Suprapubic skin (tissue), 4 donors: ENCODE measurements at regions not wholly inside any gene's neighbourhood (a gene's known extent, or its start where the extent isn't known, plus 50 kb on each side); places are given as distances from the start of the nearest gene placed in this dataset.
"Not testable (repeated sequence)": the region's sequence is repeated elsewhere in the genome, so short reads cannot be mapped to it uniquely, and the experiment has no call there.

Experiments
- DNase-seq, 2 donors: peaks; one replicate each; pipeline ENCODE4 v3.0.0-alpha.2; 2019; ENCODE audit warnings: low spot score in 2 of 2
- H3K27ac ChIP-seq: fragments of 200-600 bp; sonication (generic); one replicate; pipeline ENCODE4 v1.5.1; 2019
- H3K27me3 ChIP-seq: fragments of 200-600 bp; sonication (generic); one replicate; pipeline ENCODE4 v1.5.1; 2019
- H3K36me3 ChIP-seq: fragments of 200-600 bp; sonication (generic); one replicate; pipeline ENCODE4 v1.5.1; 2019
- H3K4me1 ChIP-seq: fragments of 200-600 bp; sonication (generic); one replicate; pipeline ENCODE4 v1.5.1; 2019
- H3K4me3 ChIP-seq: fragments of 200-600 bp; sonication (generic); one replicate; pipeline ENCODE4 v1.5.1; 2019; ENCODE audit warnings: mild to moderate bottlenecking
- H3K9me3 ChIP-seq: fragments of 200-600 bp; sonication (generic); one replicate; pipeline ENCODE4 v1.5.1; 2019
- CTCF ChIP-seq, 2 donors: fragments of 200-600 bp in 1 of 2; fragments of 450-650 bp in 1 of 2; sonication (generic) in 1 of 2; IDR thresholded peaks; one replicate each; pipeline ENCODE4 v1.5.1; 2016 to 2019; ENCODE audit warnings: antibody characterized with exemption in 2 of 2, mild to moderate bottlenecking in 1 of 2, moderate library complexity in 1 of 2
- EP300 ChIP-seq: sonication (generic); formaldehyde crosslinking; IDR thresholded peaks from one replicate; pipeline ENCODE4 v1.6.1; 2017; ENCODE audit warnings: antibody characterized with exemption
- POLR2A ChIP-seq, 2 donors: fragments of 450-650 bp; IDR thresholded peaks; one replicate each; pipeline ENCODE4 v1.6.1; 2017; ENCODE audit warnings: antibody characterized with exemption in 2 of 2, mild to moderate bottlenecking in 2 of 2, moderate library complexity in 2 of 2
- POLR2AphosphoS5 ChIP-seq, 3 donors: sonication (generic); formaldehyde crosslinking; IDR thresholded peaks; one replicate each; pipeline ENCODE4 v1.6.1; 2017; ENCODE audit warnings: antibody characterized with exemption in 3 of 3
- WGBS: methylation state at CpG from one replicate; pipeline ENCODE4 v1.1.5; 2018; 5-methylcytosine and 5-hydroxymethylcytosine counted together

DNA sequence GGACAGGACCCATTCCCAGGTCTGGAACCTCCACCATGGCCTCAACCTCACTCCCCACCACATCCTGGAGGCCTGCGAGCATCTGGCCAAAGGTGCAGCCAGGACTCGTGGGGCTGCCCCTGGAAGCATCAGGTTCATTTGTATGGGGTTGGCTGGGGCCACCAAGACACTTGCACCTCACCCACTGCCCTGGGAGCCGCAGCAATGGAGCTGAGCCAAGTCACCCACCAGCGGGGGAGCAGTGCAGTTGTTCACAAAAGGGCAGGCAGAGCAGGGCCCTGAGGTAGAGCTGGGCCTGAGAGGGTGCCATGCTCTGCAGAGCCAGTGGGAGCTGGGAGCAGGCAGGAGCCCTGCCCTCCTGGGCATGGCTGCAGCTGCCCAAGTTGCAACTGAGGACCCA is 163.5 kb downstream of the FAM47A start:
- DNase-seq: no peak
- no peak overlapping the region for H3K27ac ChIP-seq
- WGBS: 80% methylated on average over 4 of the region's 4 CpGs
- no peaks in the 10 kb centered on the region for H3K4me1 ChIP-seq
- no peak for TF ChIP-seq POLR2AphosphoS5 (IDR thresholded peaks at IDR 0.05)
- no peak overlapping the region for H3K4me3 ChIP-seq
- no peaks in the 10 kb centered on the region for H3K36me3 ChIP-seq
- no peaks in the 10 kb centered on the region for H3K27me3 ChIP-seq
- H3K9me3 ChIP-seq: no peaks in the 10 kb centered on the region

DNA sequence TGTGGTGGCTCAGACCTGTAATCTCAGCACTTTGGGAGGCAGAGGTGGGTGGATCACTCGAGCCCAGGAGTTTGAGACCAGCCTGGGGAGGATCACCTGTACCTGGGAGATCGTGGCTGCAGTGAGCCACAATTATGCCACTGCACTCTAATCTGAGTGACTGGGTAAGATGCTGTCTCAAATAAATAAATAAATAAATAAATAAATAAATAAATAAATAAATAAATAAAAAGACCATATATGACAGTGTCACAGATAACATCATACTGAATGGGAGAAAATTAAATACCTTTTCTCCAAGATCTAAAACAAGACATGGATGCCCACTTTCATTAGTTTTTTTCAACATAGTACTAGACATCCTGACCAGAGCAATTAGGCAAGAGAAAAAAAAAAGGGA is 182.8 kb downstream of the FAM47A start:
- no peaks in the 10 kb centered on the region for H3K4me1 ChIP-seq
- DNase-seq: no peak
- TF ChIP-seq CTCF (IDR thresholded peaks at IDR 0.05): no peak
- TF ChIP-seq EP300: no peak
- no peak for TF ChIP-seq POLR2A (IDR thresholded peaks at IDR 0.05)
- TF ChIP-seq POLR2AphosphoS5 (IDR thresholded peaks at IDR 0.05): no peak
- H3K36me3 ChIP-seq: no peaks in the 10 kb centered on the region
- no peak overlapping the region for H3K4me3 ChIP-seq
- H3K27ac ChIP-seq: no peak overlapping the region
- no peaks in the 10 kb centered on the region for H3K27me3 ChIP-seq
- 28% methylated on average over 2 of the region's 2 CpGs for WGBS
- no peaks in the 10 kb centered on the region for H3K9me3 ChIP-seq

GRCh38 chrX:33926249-33926648 is 205.9 kb downstream of the FAM47A start:
- not testable (repeated sequence) for H3K4me3 ChIP-seq, H3K36me3 ChIP-seq, H3K4me1 ChIP-seq, H3K9me3 ChIP-seq, H3K27me3 ChIP-seq, DNase-seq, H3K27ac ChIP-seq
- WGBS: 79% methylated on average over 5 of the region's 5 CpGs

DNA sequence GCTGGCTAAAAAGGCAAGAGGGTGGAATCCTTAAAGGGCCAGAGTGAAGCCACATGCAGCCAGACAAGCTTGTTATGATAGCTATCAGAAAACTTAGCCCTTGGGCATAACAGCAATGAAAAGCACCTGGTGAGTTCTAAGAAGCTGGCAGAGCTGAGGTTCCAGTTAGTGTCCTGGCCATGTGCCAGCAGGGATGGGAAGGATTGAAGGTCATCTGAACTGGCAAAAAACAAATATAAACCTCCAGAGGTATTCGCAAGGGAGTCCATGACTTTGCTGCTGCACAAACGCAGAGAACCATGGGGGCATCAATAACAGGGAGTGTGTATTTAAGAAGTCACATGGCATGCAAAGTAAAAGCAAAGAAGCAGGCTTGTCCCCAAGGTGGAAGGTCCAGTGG is 208.9 kb downstream of the FAM47A start:
- Histone ChIP-seq H3K27ac (no peak overlapping the region), H3K27me3 (no peaks in the 10 kb centered on the region), H3K9me3 (no peaks in the 10 kb centered on the region), H3K36me3 (no peaks in the 10 kb centered on the region), H3K4me3 (no peak overlapping the region), H3K4me1 (no peaks in the 10 kb centered on the region)
- TF ChIP-seq POLR2A (IDR thresholded peaks at IDR 0.05) (no peak), EP300 (no peak), POLR2AphosphoS5 (IDR thresholded peaks at IDR 0.05) (no peak), CTCF (IDR thresholded peaks at IDR 0.05) (no peak)
- no peak for DNase-seq
- 77% methylated on average over 2 of the region's 2 CpGs for WGBS

GRCh38 chrX:33909836-33910235 is 222.3 kb downstream of the FAM47A start:
- 64% methylated on average over 1 of the region's 1 CpG for WGBS
- DNase-seq: no peak
- Histone ChIP-seq H3K9me3 (no peaks in the 10 kb centered on the region), H3K27ac (no peak overlapping the region), H3K27me3 (no peaks in the 10 kb centered on the region), H3K4me1 (no peaks in the 10 kb centered on the region), H3K36me3 (no peaks in the 10 kb centered on the region), H3K4me3 (no peak overlapping the region)
- no peak for TF ChIP-seq POLR2AphosphoS5 (IDR thresholded peaks at IDR 0.05)
- no peak for TF ChIP-seq EP300
- no peak for TF ChIP-seq POLR2A (IDR thresholded peaks at IDR 0.05)
- TF ChIP-seq CTCF (IDR thresholded peaks at IDR 0.05): no peak

- Histone ChIP-seq H3K9me3 (no peaks in the 10 kb centered on the region), H3K36me3 (no peaks in the 10 kb centered on the region), H3K27me3 (no peaks in the 10 kb centered on the region), H3K4me1 (no peaks in the 10 kb centered on the region), H3K4me3 (no peak overlapping the region), H3K27ac (no peak overlapping the region)
- TF ChIP-seq POLR2AphosphoS5 (IDR thresholded peaks at IDR 0.05): no peak
- DNase-seq: no peak
- WGBS: 54% methylated on average over 5 of the region's 5 CpGs
These were observed 223.2 kb downstream of the FAM47A start for GRCh38 chrX:33908898-33909297.

GRCh38 chrX:33908074-33908473 is 224.0 kb downstream of the FAM47A start:
- no peaks in the 10 kb centered on the region for H3K4me1 ChIP-seq
- no peak overlapping the region for H3K4me3 ChIP-seq
- no peaks in the 10 kb centered on the region for H3K9me3 ChIP-seq
- no peak for TF ChIP-seq POLR2AphosphoS5 (IDR thresholded peaks at IDR 0.05)
- TF ChIP-seq POLR2A (IDR thresholded peaks at IDR 0.05): no peak
- TF ChIP-seq EP300: no peak
- TF ChIP-seq CTCF (IDR thresholded peaks at IDR 0.05): no peak
- no peaks in the 10 kb centered on the region for H3K27me3 ChIP-seq
- H3K27ac ChIP-seq: no peak overlapping the region
- no peaks in the 10 kb centered on the region for H3K36me3 ChIP-seq
- DNase-seq: no peak
